Thoracic aorta (tissue), 2 donors: ENCODE measurements at regions not wholly inside any gene's neighbourhood (a gene's known extent, or its start where the extent isn't known, plus 50 kb on each side); places are given as distances from the start of the nearest gene placed in this dataset.
"Not testable (repeated sequence)": the region's sequence is repeated elsewhere in the genome, so short reads cannot be mapped to it uniquely, and the experiment has no call there.

Source experiments
- ATAC-seq: fragments of 150-250 bp; one replicate; pipeline ENCODE4 v1.8.0; 2017; ENCODE audit warnings: low read depth; ENCODE audit not compliant: insufficient number of reproducible peaks, low FRiP score
- DNase-seq: peaks from one replicate; pipeline ENCODE4 v3.0.0-alpha.2; 2020; ENCODE audit warnings: low spot score
- H3K27ac ChIP-seq, 2 donors: fragments of 200-600 bp; sonication (generic); 1 replicate in 1 of 2; 2 replicates in 1 of 2; pipeline ENCODE4 v1.5.1; 2016; ENCODE audit warnings: mild to moderate bottlenecking in 2 of 2, moderate library complexity in 2 of 2
- H3K27me3 ChIP-seq: fragments of 200-600 bp; sonication (generic); replicated peaks from 2 replicates; pipeline ENCODE4 v1.6.0; 2016; ENCODE audit warnings: mild to moderate bottlenecking; ENCODE audit not compliant: insufficient read depth
- H3K36me3 ChIP-seq: fragments of 200-600 bp; sonication (generic); one replicate; pipeline ENCODE4 v1.5.1; 2016
- H3K4me1 ChIP-seq, 2 donors: fragments of 200-600 bp; sonication (generic); 1 replicate in 1 of 2; 2 replicates in 1 of 2; pipeline versions ENCODE4 v1.5.1 to v1.6.0; 2016; ENCODE audit warnings: low read depth in 2 of 2, mild to moderate bottlenecking in 1 of 2; ENCODE audit not compliant: control insufficient read depth in 1 of 2
- H3K4me3 ChIP-seq: fragments of 200-600 bp; sonication (generic); 2 replicates; pipeline ENCODE4 v1.5.1; 2016; ENCODE audit warnings: mild to moderate bottlenecking
- H3K9me3 ChIP-seq: fragments of 200-600 bp; sonication (generic); 2 replicates; pipeline ENCODE4 v1.5.1; 2016
- TF ChIP-seq, protein P1 (sequence below): fragments of 200-600 bp; sonication (generic); IDR thresholded peaks from one replicate; pipeline ENCODE4 v1.5.1; 2019; ENCODE audit warnings: antibody characterized with exemption

DNA sequence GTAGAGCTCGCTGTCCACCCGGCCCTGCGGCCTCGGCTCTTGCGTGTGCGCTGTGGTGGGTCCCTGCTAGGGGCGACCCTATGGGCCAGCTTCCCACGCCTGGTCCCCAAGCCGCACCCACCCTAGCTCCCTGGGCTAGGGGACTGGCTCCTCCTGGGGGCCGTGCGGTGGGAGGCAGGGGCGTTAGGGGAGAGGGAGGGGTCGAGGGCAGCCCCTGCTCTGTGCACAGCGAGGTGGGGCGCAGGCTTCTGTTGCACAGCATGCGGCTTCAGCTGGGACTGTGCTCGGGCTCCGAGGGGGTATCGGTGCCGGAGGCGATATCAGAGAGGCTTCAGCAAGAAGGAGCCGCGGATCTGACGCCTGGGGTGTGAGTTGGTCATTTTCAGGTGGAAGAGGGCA lies 86.1 kb downstream of the ALG10 start:
- DNase-seq (no peak), ATAC-seq (no peak)
- Histone ChIP-seq H3K36me3 (no peaks in the 10 kb centered on the region), H3K27me3 (no peaks in the 10 kb centered on the region), H3K4me1 (no peaks in the 10 kb centered on the region), H3K4me3 (no peak overlapping the region), H3K27ac (no peak overlapping the region), H3K9me3 (no peaks in the 10 kb centered on the region)
- TF ChIP-seq, protein P1, sequence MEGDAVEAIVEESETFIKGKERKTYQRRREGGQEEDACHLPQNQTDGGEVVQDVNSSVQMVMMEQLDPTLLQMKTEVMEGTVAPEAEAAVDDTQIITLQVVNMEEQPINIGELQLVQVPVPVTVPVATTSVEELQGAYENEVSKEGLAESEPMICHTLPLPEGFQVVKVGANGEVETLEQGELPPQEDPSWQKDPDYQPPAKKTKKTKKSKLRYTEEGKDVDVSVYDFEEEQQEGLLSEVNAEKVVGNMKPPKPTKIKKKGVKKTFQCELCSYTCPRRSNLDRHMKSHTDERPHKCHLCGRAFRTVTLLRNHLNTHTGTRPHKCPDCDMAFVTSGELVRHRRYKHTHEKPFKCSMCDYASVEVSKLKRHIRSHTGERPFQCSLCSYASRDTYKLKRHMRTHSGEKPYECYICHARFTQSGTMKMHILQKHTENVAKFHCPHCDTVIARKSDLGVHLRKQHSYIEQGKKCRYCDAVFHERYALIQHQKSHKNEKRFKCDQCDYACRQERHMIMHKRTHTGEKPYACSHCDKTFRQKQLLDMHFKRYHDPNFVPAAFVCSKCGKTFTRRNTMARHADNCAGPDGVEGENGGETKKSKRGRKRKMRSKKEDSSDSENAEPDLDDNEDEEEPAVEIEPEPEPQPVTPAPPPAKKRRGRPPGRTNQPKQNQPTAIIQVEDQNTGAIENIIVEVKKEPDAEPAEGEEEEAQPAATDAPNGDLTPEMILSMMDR: no peak

DNA sequence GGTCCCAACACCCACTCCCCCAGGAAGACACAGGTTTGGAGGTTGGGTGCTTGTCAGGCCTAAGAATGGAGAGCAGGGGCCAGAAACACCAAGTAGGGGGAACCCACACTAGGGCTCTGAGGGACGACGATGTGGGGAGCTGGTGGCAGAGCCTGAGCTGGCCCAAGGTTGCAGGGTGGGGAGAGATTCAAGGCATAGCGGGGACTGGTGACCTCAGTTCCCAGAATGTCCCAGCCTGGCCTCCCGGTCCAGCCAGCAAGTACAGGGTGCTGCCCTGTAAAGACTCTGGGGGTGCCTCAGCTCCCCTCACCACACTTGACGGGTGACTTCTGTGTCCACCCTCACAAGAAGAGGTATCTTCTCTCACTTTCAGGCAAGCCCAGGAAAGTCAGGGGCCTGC lies 86.7 kb downstream of the ALG10 start:
- H3K27ac ChIP-seq: no peak overlapping the region
- TF ChIP-seq, protein P1: no peak
- H3K4me1 ChIP-seq: no peaks in the 10 kb centered on the region
- no peaks in the 10 kb centered on the region for H3K27me3 ChIP-seq
- H3K36me3 ChIP-seq: no peaks in the 10 kb centered on the region
- no peaks in the 10 kb centered on the region for H3K9me3 ChIP-seq
- no peak overlapping the region for H3K4me3 ChIP-seq
- ATAC-seq (no peak), DNase-seq (no peak)

DNA sequence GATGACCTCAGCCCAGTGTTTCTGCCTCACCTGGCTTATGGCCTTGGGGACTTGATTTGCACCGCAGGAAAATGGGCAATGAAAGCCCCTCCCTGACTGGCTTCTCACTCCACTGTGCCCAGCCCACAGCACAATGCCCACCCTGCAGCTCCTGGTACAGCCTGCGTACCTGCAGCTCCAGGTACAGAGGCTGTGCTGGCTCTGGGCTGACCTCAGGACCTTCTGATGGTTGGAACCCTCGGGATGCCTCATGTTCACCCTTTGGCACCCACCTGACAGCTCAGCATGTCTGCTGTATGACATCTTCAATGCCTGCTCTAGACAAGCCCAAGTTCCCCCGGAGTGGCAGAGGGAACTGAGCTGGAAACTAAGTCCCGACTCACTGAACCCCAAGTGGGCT lies 87.1 kb downstream of the ALG10 start:
- H3K27me3 ChIP-seq: no peaks in the 10 kb centered on the region
- H3K27ac ChIP-seq: no peak overlapping the region
- DNase-seq: no peak
- H3K9me3 ChIP-seq: no peaks in the 10 kb centered on the region
- no peaks in the 10 kb centered on the region for H3K4me1 ChIP-seq
- TF ChIP-seq, protein P1: no peak
- no peaks in the 10 kb centered on the region for H3K36me3 ChIP-seq
- no peak overlapping the region for H3K4me3 ChIP-seq
- ATAC-seq: no peak

DNA sequence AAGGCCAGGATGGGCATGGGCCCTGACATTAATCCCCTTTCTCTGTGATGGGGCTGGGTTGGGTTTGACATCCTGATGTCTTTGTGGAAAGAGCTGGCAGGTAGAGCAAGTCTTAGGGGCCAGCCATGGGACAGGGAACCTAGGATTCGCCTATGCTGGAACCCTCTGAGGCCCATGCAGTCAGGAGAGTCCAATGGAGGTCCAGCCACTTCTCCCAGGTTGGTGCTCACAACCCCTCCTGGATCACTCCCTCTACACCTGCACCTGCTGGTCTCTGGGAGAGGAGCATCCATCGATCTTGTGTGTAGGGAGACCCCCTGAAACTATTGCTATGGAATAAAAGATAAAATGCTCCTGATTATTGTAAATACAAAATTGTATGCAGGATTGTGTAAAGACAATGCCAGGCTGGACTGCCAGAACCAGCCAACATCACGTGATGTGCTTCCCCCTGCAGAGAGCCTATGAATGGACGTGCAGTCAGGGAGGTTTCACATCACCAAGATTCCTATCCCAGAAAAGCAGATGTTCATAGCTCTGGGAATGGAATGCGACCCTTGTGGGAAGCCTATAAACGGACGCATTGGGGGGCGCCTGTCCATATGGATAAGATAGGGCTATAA lies 87.7 kb downstream of the ALG10 start:
- not testable (repeated sequence) for H3K36me3 ChIP-seq, H3K4me1 ChIP-seq, DNase-seq, ATAC-seq, H3K27ac ChIP-seq, H3K9me3 ChIP-seq, H3K27me3 ChIP-seq, H3K4me3 ChIP-seq

DNA sequence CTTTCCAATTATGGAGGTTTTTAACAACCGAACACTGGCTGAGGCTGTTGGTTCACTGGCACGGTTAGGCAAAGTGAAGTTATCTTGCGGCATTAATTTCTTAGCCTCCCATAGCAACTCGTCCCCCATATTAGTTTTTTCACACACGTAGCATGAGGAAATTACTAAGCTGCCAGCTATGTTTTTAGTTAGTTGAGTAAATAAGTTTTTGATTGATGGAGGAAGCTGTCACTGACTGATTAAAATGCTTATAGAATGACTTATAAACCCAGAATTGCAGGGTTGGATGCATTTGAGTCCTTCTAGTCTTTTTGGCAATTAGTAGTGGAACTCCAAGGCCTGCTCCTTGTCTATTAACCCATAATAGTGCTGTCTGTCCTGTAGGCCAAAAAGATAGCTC lies 97.1 kb downstream of the ALG10 start:
- no peaks in the 10 kb centered on the region for H3K27me3 ChIP-seq
- no peak for DNase-seq
- H3K4me3 ChIP-seq: no peak overlapping the region
- H3K27ac ChIP-seq: no peak overlapping the region
- H3K36me3 ChIP-seq: no peaks in the 10 kb centered on the region
- ATAC-seq: no peak
- H3K9me3 ChIP-seq: no peaks in the 10 kb centered on the region
- TF ChIP-seq, protein P1: no peak
- H3K4me1 ChIP-seq: no peaks in the 10 kb centered on the region

DNA sequence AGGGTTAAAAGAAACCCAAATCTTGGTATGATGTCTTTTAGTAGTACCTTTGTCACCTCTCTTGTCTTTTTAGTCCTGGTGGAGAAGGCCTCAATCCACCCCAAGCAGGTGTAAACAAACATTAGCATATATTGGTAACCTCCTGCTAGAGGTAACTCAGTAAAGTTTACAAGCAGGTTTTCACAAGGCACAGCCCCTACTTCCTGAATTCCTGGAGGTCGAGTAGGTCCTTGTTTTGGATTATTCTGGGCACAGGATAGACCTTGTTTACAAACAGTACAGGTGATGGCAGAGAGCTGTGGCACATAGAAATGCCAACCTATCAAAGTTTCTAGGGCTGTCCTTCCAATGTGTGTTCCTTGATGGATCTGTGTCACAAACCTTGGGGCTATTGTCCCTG lies 99.1 kb downstream of the ALG10 start:
- no peak overlapping the region for H3K4me3 ChIP-seq
- no peaks in the 10 kb centered on the region for H3K27me3 ChIP-seq
- no peaks in the 10 kb centered on the region for H3K36me3 ChIP-seq
- no peak overlapping the region for H3K27ac ChIP-seq
- no peaks in the 10 kb centered on the region for H3K9me3 ChIP-seq
- DNase-seq: no peak
- TF ChIP-seq, protein P1: no peak
- H3K4me1 ChIP-seq: no peaks in the 10 kb centered on the region
- no peak for ATAC-seq
